ENCODE measurements at regions not wholly inside any gene's neighbourhood (a gene's known extent, or its start where the extent isn't known, plus 50 kb on each side); places are given as distances from the start of the nearest gene placed in this dataset.

DNA sequence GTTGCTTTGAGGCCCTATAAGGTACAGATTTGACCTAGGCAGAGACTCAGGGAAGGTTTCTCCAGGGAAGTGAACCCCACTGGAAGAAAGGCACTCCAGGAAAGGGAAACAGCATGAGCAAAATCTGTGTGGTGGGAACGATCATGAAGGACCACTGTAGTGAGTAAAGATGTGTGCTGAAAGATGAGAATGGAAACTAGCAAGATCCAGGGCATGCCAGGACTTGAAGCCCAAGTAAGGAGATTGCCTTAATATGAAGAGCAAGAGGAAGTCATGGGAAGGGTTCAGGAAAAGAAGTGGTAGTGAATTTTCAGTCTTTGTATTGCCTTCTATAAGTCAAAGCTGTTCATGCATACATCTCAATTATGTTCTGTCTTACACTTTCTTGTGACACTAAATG, 55.2 kb upstream of the SLIT3 start:
- TF ChIP-seq, protein P1, sequence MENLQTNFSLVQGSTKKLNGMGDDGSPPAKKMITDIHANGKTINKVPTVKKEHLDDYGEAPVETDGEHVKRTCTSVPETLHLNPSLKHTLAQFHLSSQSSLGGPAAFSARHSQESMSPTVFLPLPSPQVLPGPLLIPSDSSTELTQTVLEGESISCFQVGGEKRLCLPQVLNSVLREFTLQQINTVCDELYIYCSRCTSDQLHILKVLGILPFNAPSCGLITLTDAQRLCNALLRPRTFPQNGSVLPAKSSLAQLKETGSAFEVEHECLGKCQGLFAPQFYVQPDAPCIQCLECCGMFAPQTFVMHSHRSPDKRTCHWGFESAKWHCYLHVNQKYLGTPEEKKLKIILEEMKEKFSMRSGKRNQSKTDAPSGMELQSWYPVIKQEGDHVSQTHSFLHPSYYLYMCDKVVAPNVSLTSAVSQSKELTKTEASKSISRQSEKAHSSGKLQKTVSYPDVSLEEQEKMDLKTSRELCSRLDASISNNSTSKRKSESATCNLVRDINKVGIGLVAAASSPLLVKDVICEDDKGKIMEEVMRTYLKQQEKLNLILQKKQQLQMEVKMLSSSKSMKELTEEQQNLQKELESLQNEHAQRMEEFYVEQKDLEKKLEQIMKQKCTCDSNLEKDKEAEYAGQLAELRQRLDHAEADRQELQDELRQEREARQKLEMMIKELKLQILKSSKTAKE (CRISPR knock-in tag; IDR thresholded peaks at IDR 0.05; ENCODE audit: borderline replicate concordance): no peak
- TF ChIP-seq, protein P2, sequence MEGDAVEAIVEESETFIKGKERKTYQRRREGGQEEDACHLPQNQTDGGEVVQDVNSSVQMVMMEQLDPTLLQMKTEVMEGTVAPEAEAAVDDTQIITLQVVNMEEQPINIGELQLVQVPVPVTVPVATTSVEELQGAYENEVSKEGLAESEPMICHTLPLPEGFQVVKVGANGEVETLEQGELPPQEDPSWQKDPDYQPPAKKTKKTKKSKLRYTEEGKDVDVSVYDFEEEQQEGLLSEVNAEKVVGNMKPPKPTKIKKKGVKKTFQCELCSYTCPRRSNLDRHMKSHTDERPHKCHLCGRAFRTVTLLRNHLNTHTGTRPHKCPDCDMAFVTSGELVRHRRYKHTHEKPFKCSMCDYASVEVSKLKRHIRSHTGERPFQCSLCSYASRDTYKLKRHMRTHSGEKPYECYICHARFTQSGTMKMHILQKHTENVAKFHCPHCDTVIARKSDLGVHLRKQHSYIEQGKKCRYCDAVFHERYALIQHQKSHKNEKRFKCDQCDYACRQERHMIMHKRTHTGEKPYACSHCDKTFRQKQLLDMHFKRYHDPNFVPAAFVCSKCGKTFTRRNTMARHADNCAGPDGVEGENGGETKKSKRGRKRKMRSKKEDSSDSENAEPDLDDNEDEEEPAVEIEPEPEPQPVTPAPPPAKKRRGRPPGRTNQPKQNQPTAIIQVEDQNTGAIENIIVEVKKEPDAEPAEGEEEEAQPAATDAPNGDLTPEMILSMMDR (CRISPR knock-in tag; IDR thresholded peaks at IDR 0.05): no peak
- TF ChIP-seq, protein P3, sequence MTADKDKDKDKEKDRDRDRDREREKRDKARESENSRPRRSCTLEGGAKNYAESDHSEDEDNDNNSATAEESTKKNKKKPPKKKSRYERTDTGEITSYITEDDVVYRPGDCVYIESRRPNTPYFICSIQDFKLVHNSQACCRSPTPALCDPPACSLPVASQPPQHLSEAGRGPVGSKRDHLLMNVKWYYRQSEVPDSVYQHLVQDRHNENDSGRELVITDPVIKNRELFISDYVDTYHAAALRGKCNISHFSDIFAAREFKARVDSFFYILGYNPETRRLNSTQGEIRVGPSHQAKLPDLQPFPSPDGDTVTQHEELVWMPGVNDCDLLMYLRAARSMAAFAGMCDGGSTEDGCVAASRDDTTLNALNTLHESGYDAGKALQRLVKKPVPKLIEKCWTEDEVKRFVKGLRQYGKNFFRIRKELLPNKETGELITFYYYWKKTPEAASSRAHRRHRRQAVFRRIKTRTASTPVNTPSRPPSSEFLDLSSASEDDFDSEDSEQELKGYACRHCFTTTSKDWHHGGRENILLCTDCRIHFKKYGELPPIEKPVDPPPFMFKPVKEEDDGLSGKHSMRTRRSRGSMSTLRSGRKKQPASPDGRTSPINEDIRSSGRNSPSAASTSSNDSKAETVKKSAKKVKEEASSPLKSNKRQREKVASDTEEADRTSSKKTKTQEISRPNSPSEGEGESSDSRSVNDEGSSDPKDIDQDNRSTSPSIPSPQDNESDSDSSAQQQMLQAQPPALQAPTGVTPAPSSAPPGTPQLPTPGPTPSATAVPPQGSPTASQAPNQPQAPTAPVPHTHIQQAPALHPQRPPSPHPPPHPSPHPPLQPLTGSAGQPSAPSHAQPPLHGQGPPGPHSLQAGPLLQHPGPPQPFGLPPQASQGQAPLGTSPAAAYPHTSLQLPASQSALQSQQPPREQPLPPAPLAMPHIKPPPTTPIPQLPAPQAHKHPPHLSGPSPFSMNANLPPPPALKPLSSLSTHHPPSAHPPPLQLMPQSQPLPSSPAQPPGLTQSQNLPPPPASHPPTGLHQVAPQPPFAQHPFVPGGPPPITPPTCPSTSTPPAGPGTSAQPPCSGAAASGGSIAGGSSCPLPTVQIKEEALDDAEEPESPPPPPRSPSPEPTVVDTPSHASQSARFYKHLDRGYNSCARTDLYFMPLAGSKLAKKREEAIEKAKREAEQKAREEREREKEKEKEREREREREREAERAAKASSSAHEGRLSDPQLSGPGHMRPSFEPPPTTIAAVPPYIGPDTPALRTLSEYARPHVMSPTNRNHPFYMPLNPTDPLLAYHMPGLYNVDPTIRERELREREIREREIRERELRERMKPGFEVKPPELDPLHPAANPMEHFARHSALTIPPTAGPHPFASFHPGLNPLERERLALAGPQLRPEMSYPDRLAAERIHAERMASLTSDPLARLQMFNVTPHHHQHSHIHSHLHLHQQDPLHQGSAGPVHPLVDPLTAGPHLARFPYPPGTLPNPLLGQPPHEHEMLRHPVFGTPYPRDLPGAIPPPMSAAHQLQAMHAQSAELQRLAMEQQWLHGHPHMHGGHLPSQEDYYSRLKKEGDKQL (CRISPR knock-in tag; IDR thresholded peaks at IDR 0.05; ENCODE audit: low read depth): no peak
- TF ChIP-seq CHD4 (IDR thresholded peaks at IDR 0.05; ENCODE audit: borderline replicate concordance, low read length) (no peak), ZFX (CRISPR knock-in tag; IDR thresholded peaks at IDR 0.05; ENCODE audit: low read depth) (no peak), ZIK1 (CRISPR knock-in tag; IDR thresholded peaks at IDR 0.05; ENCODE audit: borderline replicate concordance, low read depth) (no peak), ZNF496 (CRISPR knock-in tag; IDR thresholded peaks at IDR 0.05; ENCODE audit: insufficient replicate concordance) (no peak), MAF1 (CRISPR knock-in tag; IDR thresholded peaks at IDR 0.05; ENCODE audit: borderline replicate concordance) (no peak), POLR2AphosphoS5 (IDR thresholded peaks at IDR 0.05; ENCODE audit: low read depth, low read length) (no peak)
- TF ChIP-seq, protein P4, sequence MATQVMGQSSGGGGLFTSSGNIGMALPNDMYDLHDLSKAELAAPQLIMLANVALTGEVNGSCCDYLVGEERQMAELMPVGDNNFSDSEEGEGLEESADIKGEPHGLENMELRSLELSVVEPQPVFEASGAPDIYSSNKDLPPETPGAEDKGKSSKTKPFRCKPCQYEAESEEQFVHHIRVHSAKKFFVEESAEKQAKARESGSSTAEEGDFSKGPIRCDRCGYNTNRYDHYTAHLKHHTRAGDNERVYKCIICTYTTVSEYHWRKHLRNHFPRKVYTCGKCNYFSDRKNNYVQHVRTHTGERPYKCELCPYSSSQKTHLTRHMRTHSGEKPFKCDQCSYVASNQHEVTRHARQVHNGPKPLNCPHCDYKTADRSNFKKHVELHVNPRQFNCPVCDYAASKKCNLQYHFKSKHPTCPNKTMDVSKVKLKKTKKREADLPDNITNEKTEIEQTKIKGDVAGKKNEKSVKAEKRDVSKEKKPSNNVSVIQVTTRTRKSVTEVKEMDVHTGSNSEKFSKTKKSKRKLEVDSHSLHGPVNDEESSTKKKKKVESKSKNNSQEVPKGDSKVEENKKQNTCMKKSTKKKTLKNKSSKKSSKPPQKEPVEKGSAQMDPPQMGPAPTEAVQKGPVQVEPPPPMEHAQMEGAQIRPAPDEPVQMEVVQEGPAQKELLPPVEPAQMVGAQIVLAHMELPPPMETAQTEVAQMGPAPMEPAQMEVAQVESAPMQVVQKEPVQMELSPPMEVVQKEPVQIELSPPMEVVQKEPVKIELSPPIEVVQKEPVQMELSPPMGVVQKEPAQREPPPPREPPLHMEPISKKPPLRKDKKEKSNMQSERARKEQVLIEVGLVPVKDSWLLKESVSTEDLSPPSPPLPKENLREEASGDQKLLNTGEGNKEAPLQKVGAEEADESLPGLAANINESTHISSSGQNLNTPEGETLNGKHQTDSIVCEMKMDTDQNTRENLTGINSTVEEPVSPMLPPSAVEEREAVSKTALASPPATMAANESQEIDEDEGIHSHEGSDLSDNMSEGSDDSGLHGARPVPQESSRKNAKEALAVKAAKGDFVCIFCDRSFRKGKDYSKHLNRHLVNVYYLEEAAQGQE (IDR thresholded peaks at IDR 0.05; ENCODE audit: borderline replicate concordance in 1 of 2, low read depth in 1 of 2, low read length in 2 of 2): no peak

All from HepG2 (cell line).